GM13976 (cell line): ENCODE measurements at regions not wholly inside any gene's neighbourhood (a gene's known extent, or its start where the extent isn't known, plus 50 kb on each side); places are given as distances from the start of the nearest gene placed in this dataset.

Experiments
- DNase-seq: peaks from one replicate; pipeline ENCODE4 v3.0.0; 2012; ENCODE audit warnings: low spot score
- CTCF ChIP-seq: IDR thresholded peaks from 2 replicates; pipeline ENCODE4 v1.5.1; 2012; ENCODE audit warnings: borderline replicate concordance, mild to moderate bottlenecking; ENCODE audit not compliant: insufficient read depth; ENCODE audit errors: extremely low read depth, missing control alignments, control extremely low read depth
- in situ Hi-C: fragments of 300-500 bp; cut with MboI; formaldehyde crosslinking; loops from one replicate; pipeline ENCODE4 v1.12.0; 2022; ENCODE audit warnings: low sequenced_read_pairs, mixed read lengths, inconsistent platforms; ENCODE audit not compliant: unreplicated experiment

- in situ Hi-C loops: no loop called here
- TF ChIP-seq CTCF: no peak
- DNase-seq: no peak
Measured at GRCh38 chr3:70863049-70863448, 550.6 kb upstream of the MDFIC2 start.

GRCh38 chr3:70861855-70862254 lies 549.4 kb upstream of the MDFIC2 start:
- no peak for TF ChIP-seq CTCF
- no peak for DNase-seq
- in situ Hi-C loops: no loop called here

- DNase-seq: no peak
- TF ChIP-seq CTCF: no peak
- in situ Hi-C loops: no loop called here
Measured at GRCh38 chr3:70861234-70861633, 548.8 kb upstream of the MDFIC2 start.

- no peak for DNase-seq
- TF ChIP-seq CTCF: no peak
- in situ Hi-C loops: no loop called here
Measured at GRCh38 chr3:70857916-70858315, 545.5 kb upstream of the MDFIC2 start.

GRCh38 chr3:70856414-70857162 lies 544.1 kb upstream of the MDFIC2 start:
- DNase-seq: no peak
- TF ChIP-seq CTCF: no peak
- in situ Hi-C loops: no loop called here

- TF ChIP-seq CTCF: no peak
Measured at GRCh38 chr3:70855149-70855548, 542.7 kb upstream of the MDFIC2 start.

More at GRCh38 chr3:70855149-70855548, 542.7 kb upstream of the MDFIC2 start:
- DNase-seq: no peak
- in situ Hi-C loops: no loop called here
